ENCODE measurements at regions not wholly inside any gene's neighbourhood (a gene's known extent, or its start where the extent isn't known, plus 50 kb on each side); places are given as distances from the start of the nearest gene placed in this dataset.

- WGBS, result 38% methylated on average over 1 of the region's 1 CpG
- Histone ChIP-seq H3K4me1 (no peaks in the 10 kb centered on the region), H3K27me3 (no peaks in the 10 kb centered on the region), H3K9me3 (no peaks in the 10 kb centered on the region), H3K4me3 (no peak overlapping the region), H3K27ac (no peak overlapping the region), H3K36me3 (no peaks in the 10 kb centered on the region)
- TF ChIP-seq POLR2AphosphoS5 (IDR thresholded peaks at IDR 0.05) (no peak), EP300 (IDR thresholded peaks at IDR 0.05) (no peak)
- TF ChIP-seq, protein P1, sequence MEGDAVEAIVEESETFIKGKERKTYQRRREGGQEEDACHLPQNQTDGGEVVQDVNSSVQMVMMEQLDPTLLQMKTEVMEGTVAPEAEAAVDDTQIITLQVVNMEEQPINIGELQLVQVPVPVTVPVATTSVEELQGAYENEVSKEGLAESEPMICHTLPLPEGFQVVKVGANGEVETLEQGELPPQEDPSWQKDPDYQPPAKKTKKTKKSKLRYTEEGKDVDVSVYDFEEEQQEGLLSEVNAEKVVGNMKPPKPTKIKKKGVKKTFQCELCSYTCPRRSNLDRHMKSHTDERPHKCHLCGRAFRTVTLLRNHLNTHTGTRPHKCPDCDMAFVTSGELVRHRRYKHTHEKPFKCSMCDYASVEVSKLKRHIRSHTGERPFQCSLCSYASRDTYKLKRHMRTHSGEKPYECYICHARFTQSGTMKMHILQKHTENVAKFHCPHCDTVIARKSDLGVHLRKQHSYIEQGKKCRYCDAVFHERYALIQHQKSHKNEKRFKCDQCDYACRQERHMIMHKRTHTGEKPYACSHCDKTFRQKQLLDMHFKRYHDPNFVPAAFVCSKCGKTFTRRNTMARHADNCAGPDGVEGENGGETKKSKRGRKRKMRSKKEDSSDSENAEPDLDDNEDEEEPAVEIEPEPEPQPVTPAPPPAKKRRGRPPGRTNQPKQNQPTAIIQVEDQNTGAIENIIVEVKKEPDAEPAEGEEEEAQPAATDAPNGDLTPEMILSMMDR (IDR thresholded peaks at IDR 0.05), result no peak
- no peak for DNase-seq (ENCODE audit: low spot score in 2 of 2)
Observed at GRCh38 chr14:25485381-25485780, 435.4 kb upstream of the STXBP6 start.

- Histone ChIP-seq H3K9me3 (no peaks in the 10 kb centered on the region), H3K4me1 (no peaks in the 10 kb centered on the region), H3K27ac (no peak overlapping the region), H3K4me3 (no peak overlapping the region), H3K27me3 (no peaks in the 10 kb centered on the region), H3K36me3 (no peaks in the 10 kb centered on the region)
- TF ChIP-seq POLR2A (IDR thresholded peaks at IDR 0.05) (no peak), POLR2AphosphoS5 (IDR thresholded peaks at IDR 0.05) (no peak), EP300 (IDR thresholded peaks at IDR 0.05) (no peak)
- TF ChIP-seq, protein P1 (IDR thresholded peaks at IDR 0.05), result no peak
- 44% methylated on average over 1 of the region's 1 CpG for WGBS
- no peak for DNase-seq (ENCODE audit: low spot score in 2 of 2)
Observed at GRCh38 chr14:25484906-25485305, 435.0 kb upstream of the STXBP6 start.

- WGBS, result 69% methylated on average over 1 of the region's 1 CpG
- no peak for TF ChIP-seq POLR2AphosphoS5 (IDR thresholded peaks at IDR 0.05)
- no peak for TF ChIP-seq EP300 (IDR thresholded peaks at IDR 0.05)
- TF ChIP-seq, protein P1 (IDR thresholded peaks at IDR 0.05), result no peak
- TF ChIP-seq POLR2A (IDR thresholded peaks at IDR 0.05), result no peak
- Histone ChIP-seq H3K27me3 (no peaks in the 10 kb centered on the region), H3K27ac (no peak overlapping the region), H3K4me3 (no peak overlapping the region), H3K36me3 (no peaks in the 10 kb centered on the region), H3K4me1 (no peaks in the 10 kb centered on the region), H3K9me3 (no peaks in the 10 kb centered on the region)
- no peak for DNase-seq (ENCODE audit: low spot score in 2 of 2)
Observed at GRCh38 chr14:25484235-25484634, 434.3 kb upstream of the STXBP6 start.

GRCh38 chr14:25477316-25478098 is 427.6 kb upstream of the STXBP6 start:
- TF ChIP-seq POLR2AphosphoS5 (IDR thresholded peaks at IDR 0.05) (no peak), EP300 (IDR thresholded peaks at IDR 0.05) (no peak), POLR2A (IDR thresholded peaks at IDR 0.05) (no peak)
- TF ChIP-seq, protein P1 (IDR thresholded peaks at IDR 0.05), result no peak
- no peak overlapping the region for H3K27ac ChIP-seq
- DNase-seq (ENCODE audit: low spot score in 2 of 2), result no peak
- peaks cover 4% of the 10 kb centered on the region for H3K9me3 ChIP-seq
- WGBS, result 69% methylated on average over 2 of the region's 2 CpGs
- H3K36me3 ChIP-seq, result no peaks in the 10 kb centered on the region
- H3K27me3 ChIP-seq, result no peaks in the 10 kb centered on the region
- H3K4me1 ChIP-seq, result no peaks in the 10 kb centered on the region
- H3K4me3 ChIP-seq, result no peak overlapping the region

DNA sequence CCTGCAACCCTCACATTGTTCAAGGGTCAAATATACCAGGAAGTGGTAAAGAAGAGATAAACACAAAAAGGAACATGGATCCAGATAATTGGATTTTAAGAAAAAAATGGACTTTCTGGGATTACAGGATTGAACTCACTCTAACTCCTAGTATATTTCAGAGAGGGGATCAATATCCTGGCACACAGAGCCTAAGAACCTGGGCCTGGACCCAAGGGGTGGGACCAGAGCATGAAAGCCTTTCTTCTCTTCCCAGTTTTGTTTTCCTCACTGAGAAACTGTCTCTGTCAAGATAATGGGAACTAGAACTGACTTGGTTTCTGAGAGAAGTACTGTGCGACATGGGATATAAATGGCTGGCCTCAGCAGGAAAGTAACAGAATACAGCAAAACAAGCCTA is 422.8 kb upstream of the STXBP6 start:
- WGBS, result 93% methylated on average over 1 of the region's 1 CpG
- Histone ChIP-seq H3K4me3 (no peak overlapping the region), H3K36me3 (no peaks in the 10 kb centered on the region), H3K27ac (no peak overlapping the region), H3K27me3 (no peaks in the 10 kb centered on the region), H3K9me3 (peaks cover 4% of the 10 kb centered on the region), H3K4me1 (no peaks in the 10 kb centered on the region)
- TF ChIP-seq, protein P1 (IDR thresholded peaks at IDR 0.05), result no peak
- no peak for TF ChIP-seq POLR2A (IDR thresholded peaks at IDR 0.05)
- no peak for TF ChIP-seq EP300 (IDR thresholded peaks at IDR 0.05)
- no peak for TF ChIP-seq POLR2AphosphoS5 (IDR thresholded peaks at IDR 0.05)
- DNase-seq (ENCODE audit: low spot score in 2 of 2), result no peak

Measured in suprapubic skin (tissue), 4 donors.